Hepatocyte (in vitro differentiated cells): ENCODE measurements at regions not wholly inside any gene's neighbourhood (a gene's known extent, or its start where the extent isn't known, plus 50 kb on each side); places are given as distances from the start of the nearest gene placed in this dataset.

Experiments used
- DNase-seq: peaks from one replicate; pipeline ENCODE4 v3.0.0-alpha.2; 2016; ENCODE audit warnings: low spot score
- H2AFZ ChIP-seq: fragments of 200-600 bp; sonication (generic); 2 replicates; pipeline ENCODE4 v1.6.0; 2016; ENCODE audit warnings: antibody characterized with exemption, mild to moderate bottlenecking
- H3K27ac ChIP-seq: fragments of 200-600 bp; sonication (generic); 2 replicates; pipeline ENCODE4 v1.5.1; 2016; ENCODE audit warnings: mild to moderate bottlenecking
- H3K27me3 ChIP-seq: fragments of 200-600 bp; sonication (generic); 2 replicates; pipeline ENCODE4 v1.6.1; 2016
- H3K36me3 ChIP-seq: fragments of 200-600 bp; sonication (generic); replicated peaks from 2 replicates; pipeline ENCODE4 v1.5.1; 2016; ENCODE audit warnings: low read depth; ENCODE audit not compliant: insufficient read depth
- H3K4me1 ChIP-seq: fragments of 200-600 bp; sonication (generic); 2 replicates; pipeline ENCODE4 v1.5.1; 2016; ENCODE audit warnings: mild to moderate bottlenecking, moderate library complexity; ENCODE audit not compliant: insufficient read depth
- H3K4me2 ChIP-seq: fragments of 200-600 bp; sonication (generic); 2 replicates; pipeline ENCODE4 v1.6.0; 2016
- H3K4me3 ChIP-seq: fragments of 200-600 bp; sonication (generic); 2 replicates; pipeline ENCODE4 v1.5.1; 2016; ENCODE audit warnings: mild to moderate bottlenecking
- H3K79me2 ChIP-seq: fragments of 200-600 bp; sonication (generic); 2 replicates; pipeline ENCODE4 v1.6.0; 2017; ENCODE audit warnings: mild to moderate bottlenecking
- H3K9me2 ChIP-seq: fragments of 200-600 bp; sonication (generic); replicated peaks from 2 replicates; pipeline ENCODE4 v1.6.0; 2017; ENCODE audit warnings: mild to moderate bottlenecking; ENCODE audit not compliant: insufficient read depth
- H3K9me3 ChIP-seq: fragments of 200-600 bp; sonication (generic); 2 replicates; pipeline ENCODE4 v1.5.1; 2016; ENCODE audit warnings: low read depth, mild to moderate bottlenecking
- H4K20me1 ChIP-seq: fragments of 200-600 bp; sonication (generic); 2 replicates; pipeline ENCODE4 v1.6.0; 2016; ENCODE audit warnings: mild to moderate bottlenecking; ENCODE audit not compliant: insufficient read depth, poor library complexity, severe bottlenecking
- CTCF ChIP-seq: fragments of 200-600 bp; sonication (generic); IDR thresholded peaks from 2 replicates; pipeline ENCODE4 v1.5.1; 2016; ENCODE audit warnings: antibody characterized with exemption, mild to moderate bottlenecking; ENCODE audit not compliant: poor library complexity
- EZH2 ChIP-seq: fragments of 200-600 bp; sonication (generic); IDR thresholded peaks from 2 replicates; pipeline ENCODE4 v1.6.1; 2016; ENCODE audit warnings: antibody characterized with exemption, mild to moderate bottlenecking, borderline replicate concordance
- EZH2phosphoT487 ChIP-seq: fragments of 200-600 bp; sonication (generic); IDR thresholded peaks from one replicate; pipeline ENCODE4 v1.6.1; 2018; ENCODE audit warnings: antibody characterized with exemption, mild to moderate bottlenecking, low read depth, moderate library complexity; ENCODE audit not compliant: unreplicated experiment, severe bottlenecking
- WGBS: methylation state at CpG from one replicate; pipeline ENCODE4 v1.1.6; 2016; ENCODE audit warnings: low lambda C conversion rate; ENCODE audit errors: missing lambda C conversion rate; 5-methylcytosine and 5-hydroxymethylcytosine counted together

- no peak overlapping the region for H2AFZ ChIP-seq
- DNase-seq, result no peak
- no peak overlapping the region for H3K4me2 ChIP-seq
- H4K20me1 ChIP-seq, result no peaks in the 10 kb centered on the region
- H3K4me1 ChIP-seq, result peaks cover 29% of the 10 kb centered on the region
- peak overlapping the region; percentile 82 for H3K27ac ChIP-seq
- no peak for TF ChIP-seq EZH2
- no peak for TF ChIP-seq CTCF
- TF ChIP-seq EZH2phosphoT487, result no peak
- H3K9me2 ChIP-seq, result no peaks in the 10 kb centered on the region
- no peaks in the 10 kb centered on the region for H3K79me2 ChIP-seq
- H3K27me3 ChIP-seq, result no peaks in the 10 kb centered on the region
- H3K9me3 ChIP-seq, result no peaks in the 10 kb centered on the region
- WGBS, result 45% methylated on average over 3 of the region's 3 CpGs
- H3K4me3 ChIP-seq, result no peak overlapping the region
- H3K36me3 ChIP-seq, result no peaks in the 10 kb centered on the region
These were observed 247.7 kb downstream of the ENC1 start for GRCh38 chr5:74392711-74393351.

- H3K4me1 ChIP-seq, result peaks cover 24% of the 10 kb centered on the region
- no peaks in the 10 kb centered on the region for H3K36me3 ChIP-seq
- no peak for TF ChIP-seq CTCF
- H3K79me2 ChIP-seq, result no peaks in the 10 kb centered on the region
- no peaks in the 10 kb centered on the region for H3K27me3 ChIP-seq
- no peak overlapping the region for H3K4me2 ChIP-seq
- no peak overlapping the region for H3K4me3 ChIP-seq
- no peak overlapping the region for H2AFZ ChIP-seq
- WGBS, result 66% methylated on average over 3 of the region's 3 CpGs
- H3K9me3 ChIP-seq, result no peaks in the 10 kb centered on the region
- DNase-seq, result no peak
- no peak overlapping the region for H3K27ac ChIP-seq
- H3K9me2 ChIP-seq, result no peaks in the 10 kb centered on the region
- no peaks in the 10 kb centered on the region for H4K20me1 ChIP-seq
These were observed 249.1 kb downstream of the ENC1 start for GRCh38 chr5:74391410-74391809.

GRCh38 chr5:74390822-74391221, 249.7 kb downstream of the ENC1 start:
- Histone ChIP-seq H3K4me3 (no peak overlapping the region), H3K79me2 (no peaks in the 10 kb centered on the region), H3K27me3 (no peaks in the 10 kb centered on the region), H2AFZ (no peak overlapping the region), H3K9me2 (no peaks in the 10 kb centered on the region), H3K9me3 (no peaks in the 10 kb centered on the region), H3K27ac (no peak overlapping the region), H3K36me3 (no peaks in the 10 kb centered on the region), H3K4me2 (no peak overlapping the region), H3K4me1 (peaks cover 23% of the 10 kb centered on the region), H4K20me1 (no peaks in the 10 kb centered on the region)
- TF ChIP-seq CTCF (no peak), EZH2 (no peak), EZH2phosphoT487 (no peak)
- DNase-seq, result no peak
- WGBS, result 82% methylated on average over 2 of the region's 2 CpGs

GRCh38 chr5:74390306-74390637, 250.3 kb downstream of the ENC1 start:
- Histone ChIP-seq H4K20me1 (no peaks in the 10 kb centered on the region), H3K79me2 (no peaks in the 10 kb centered on the region), H3K9me3 (no peaks in the 10 kb centered on the region), H3K27me3 (no peaks in the 10 kb centered on the region), H2AFZ (no peak overlapping the region), H3K27ac (no peak overlapping the region), H3K36me3 (no peaks in the 10 kb centered on the region), H3K4me3 (no peak overlapping the region), H3K4me1 (peaks cover 18% of the 10 kb centered on the region), H3K4me2 (no peak overlapping the region), H3K9me2 (no peaks in the 10 kb centered on the region)
- 89% methylated on average over 1 of the region's 1 CpG for WGBS
- DNase-seq, result no peak
- no peak for TF ChIP-seq EZH2phosphoT487
- no peak for TF ChIP-seq EZH2
- no peak for TF ChIP-seq CTCF
